HCT116 (cell line): ENCODE measurements at regions not wholly inside any gene's neighbourhood (a gene's known extent, or its start where the extent isn't known, plus 50 kb on each side); places are given as distances from the start of the nearest gene placed in this dataset.

ENCODE experiments used
- ATAC-seq: fragments of 200-7000 bp; cut with Tn5 transposase; 2 replicates; pipeline ENCODE4 v1.9.1; 2020; ENCODE audit warnings: mild to moderate bottlenecking, moderate library complexity
- BruUV-seq: library from RNA; stranded (reverse); fragments of 400-500 nt; replicated peaks from 2 replicates; lab custom pipeline; 2021; lab: Mats Ljungman, UMichigan
- CTCF ChIA-PET: fragments of 300-600 bp; sonication (Branson Sonifier 250); formaldehyde crosslinking; loops from one replicate; lab custom pipeline; 2021; ENCODE audit warnings: antibody characterized with exemption; lab: Charles Lee
- POLR2A ChIA-PET: fragments of 300-600, 350-600 bp; sonication (Branson Sonifier 250); formaldehyde crosslinking; loops from one replicate; lab custom pipeline; 2021; ENCODE audit warnings: antibody characterized with exemption; lab: Charles Lee
- RAD21 ChIA-PET, 2 experiments: fragments of 300-600 bp; sonication (Branson Sonifier 250); formaldehyde crosslinking; loops; one replicate each; lab custom pipeline; 2023; ENCODE audit warnings: low total read pairs in 2 of 2; ENCODE audit not compliant: uncharacterized antibody in 2 of 2, unreplicated experiment in 2 of 2, low non-redundant PET in 1 of 2; lab: Charles Lee
- DNase-seq: peaks from one replicate; pipeline ENCODE4 v3.0.0-alpha.2; 2010; ENCODE audit warnings: low read depth, low spot score
- H2AFZ ChIP-seq: fragments of 200-600 bp; shearing (Covaris generic), sonication (generic); 2 replicates; pipeline ENCODE4 v1.6.1; 2017; ENCODE audit warnings: low read depth, mixed run types, mixed read lengths, antibody characterized with exemption, low read length; ENCODE audit not compliant: poor library complexity, severe bottlenecking
- H3K27ac ChIP-seq: 2 replicates; pipeline ENCODE4 v1.5.1; 2012; ENCODE audit warnings: low read depth, low read length
- H3K27me3 ChIP-seq: fragments of 200-600 bp; sonication (generic); 2 replicates; pipeline ENCODE4 v1.6.1; 2016; ENCODE audit warnings: mixed run types, low read length, mixed read lengths; ENCODE audit not compliant: insufficient read depth
- H3K36me3 ChIP-seq, 2 experiments: fragments of 200-500 bp in 1 of 2; fragments of 200-600 bp in 1 of 2; sonication (Bioruptor generic) in 1 of 2; sonication (generic) in 1 of 2; 2 replicates each; pipeline versions ENCODE4 v1.5.1 to v1.6.1; 2014 to 2016; ENCODE audit warnings: low read length in 2 of 2, inconsistent platforms in 1 of 2, mixed read lengths in 1 of 2, mixed run types in 1 of 2; ENCODE audit not compliant: insufficient read depth in 2 of 2, control insufficient read depth in 1 of 2
- H3K4me1 ChIP-seq, 2 experiments: fragments of 200-600 bp in 1 of 2; sonication (generic) in 1 of 2; 2 replicates each; pipeline versions ENCODE4 v1.5.1 to v1.6.1; 2012 to 2017; ENCODE audit warnings: low read length in 2 of 2, inconsistent platforms in 1 of 2, mild to moderate bottlenecking in 1 of 2, mixed read lengths in 1 of 2, mixed run types in 1 of 2, moderate library complexity in 1 of 2; ENCODE audit not compliant: insufficient read depth in 2 of 2, control insufficient read depth in 1 of 2
- H3K4me2 ChIP-seq: fragments of 200-600 bp; sonication (generic); 2 replicates; pipeline ENCODE4 v1.6.1; 2017; ENCODE audit warnings: mixed run types, low read length, mixed read lengths
- H3K4me3 ChIP-seq, 2 experiments: fragments of 200-600 bp in 1 of 2; sonication (generic) in 1 of 2; replicated peaks in 1 of 2; 2 replicates each; pipeline ENCODE4 v1.5.1; 2011 to 2016; ENCODE audit warnings: low read length in 2 of 2, control low read depth in 1 of 2, low read depth in 1 of 2, mild to moderate bottlenecking in 1 of 2, mixed read lengths in 1 of 2, mixed run types in 1 of 2
- H3K79me2 ChIP-seq: fragments of 200-600 bp; sonication (generic); 2 replicates; pipeline ENCODE4 v1.6.1; 2017; ENCODE audit warnings: mild to moderate bottlenecking, mixed run types, low read length, moderate library complexity, mixed read lengths; ENCODE audit not compliant: insufficient read depth
- H3K9ac ChIP-seq: fragments of 200-600 bp; sonication (generic); 2 replicates; pipeline ENCODE4 v1.6.1; 2016; ENCODE audit warnings: low read length, mixed read lengths
- H3K9me2 ChIP-seq: fragments of 200-600 bp; sonication (generic), shearing (Covaris generic); 2 replicates; pipeline ENCODE4 v1.6.1; 2017; ENCODE audit warnings: mixed run types, mild to moderate bottlenecking, moderate library complexity; ENCODE audit not compliant: insufficient read depth
- H3K9me3 ChIP-seq, 2 experiments: fragments of 200-500 bp in 1 of 2; fragments of 200-600 bp in 1 of 2; sonication (Bioruptor generic) in 1 of 2; sonication (generic) in 1 of 2; 2 replicates each; pipeline ENCODE4 v1.6.1; 2014 to 2017; ENCODE audit warnings: low read length in 2 of 2, mixed read lengths in 2 of 2, inconsistent platforms in 1 of 2, low read depth in 1 of 2, mild to moderate bottlenecking in 1 of 2, mixed run types in 1 of 2, moderate library complexity in 1 of 2; ENCODE audit not compliant: control insufficient read depth in 1 of 2, insufficient read depth in 1 of 2
- H4K20me1 ChIP-seq: fragments of 200-600 bp; sonication (generic), shearing (Covaris generic); 2 replicates; pipeline ENCODE4 v1.6.1; 2017; ENCODE audit warnings: mixed run types, mild to moderate bottlenecking, moderate library complexity; ENCODE audit not compliant: insufficient read depth
- CBX3 ChIP-seq: IDR thresholded peaks from 2 replicates; pipeline ENCODE4 v1.6.1; 2012; ENCODE audit warnings: low read depth
- CEBPB ChIP-seq: IDR thresholded peaks from 2 replicates; pipeline ENCODE4 v1.6.1; 2012; ENCODE audit warnings: low read depth
- CTCF ChIP-seq, 3 experiments: fragments of 200-600 bp in 1 of 3; sonication (generic) in 1 of 3; IDR thresholded peaks in 2 of 3; conservative IDR thresholded peaks in 1 of 3; 2 replicates each; pipeline ENCODE4 v1.5.1; 2012 to 2017; ENCODE audit warnings: low read depth in 2 of 3, low read length in 2 of 3, antibody characterized with exemption in 1 of 3, borderline replicate concordance in 1 of 3, control low read depth in 1 of 3, mild to moderate bottlenecking in 1 of 3, mixed read lengths in 1 of 3, mixed run types in 1 of 3, moderate library complexity in 1 of 3; ENCODE audit not compliant: insufficient read depth in 1 of 3
- EGR1 ChIP-seq: IDR thresholded peaks from 2 replicates; pipeline ENCODE4 v1.6.1; 2012; ENCODE audit warnings: low read depth
- ELF1 ChIP-seq: IDR thresholded peaks from 2 replicates; pipeline ENCODE4 v1.6.1; 2012; ENCODE audit warnings: low read depth, borderline replicate concordance
- JUND ChIP-seq: IDR thresholded peaks from 2 replicates; pipeline ENCODE4 v1.6.1; 2012
- POLR2A ChIP-seq: IDR thresholded peaks from 2 replicates; pipeline ENCODE4 v1.7.0; 2011; ENCODE audit warnings: borderline replicate concordance; ENCODE audit not compliant: insufficient read depth, insufficient read length; ENCODE audit errors: extremely low read depth
- POLR2AphosphoS5 ChIP-seq: IDR thresholded peaks from 2 replicates; pipeline ENCODE4 v1.6.1; 2011; ENCODE audit warnings: mild to moderate bottlenecking, low read depth, low read length, moderate library complexity
- SIN3A ChIP-seq: IDR thresholded peaks from 2 replicates; pipeline ENCODE4 v1.6.1; 2012; ENCODE audit warnings: low read depth
- SRF ChIP-seq: IDR thresholded peaks from 2 replicates; pipeline ENCODE4 v1.6.1; 2012; ENCODE audit warnings: low read depth
- TCF7L2 ChIP-seq: IDR thresholded peaks from 2 replicates; pipeline ENCODE4 v1.7.0; 2011; ENCODE audit warnings: borderline replicate concordance, inconsistent platforms; ENCODE audit not compliant: insufficient read depth, insufficient read length; ENCODE audit errors: extremely low read depth
- intact Hi-C: fragments of 100-400 bp; cut with micrococcal nuclease; formaldehyde crosslinking; loops from 2 replicates; pipeline ENCODE4 v1.10.0; 2022
- TF ChIP-seq, protein P1 (sequence below): IDR thresholded peaks from 2 replicates; pipeline ENCODE4 v1.6.1; 2011; ENCODE audit warnings: mild to moderate bottlenecking, low read length, moderate library complexity; ENCODE audit not compliant: insufficient replicate concordance; ENCODE audit errors: extremely low read depth
- TF ChIP-seq, protein P2 (sequence below): IDR thresholded peaks from 2 replicates; pipeline ENCODE4 v1.6.1; 2012
- TF ChIP-seq, protein P3 (sequence below): IDR thresholded peaks from 2 replicates; pipeline ENCODE4 v1.6.1; 2012

DNA sequence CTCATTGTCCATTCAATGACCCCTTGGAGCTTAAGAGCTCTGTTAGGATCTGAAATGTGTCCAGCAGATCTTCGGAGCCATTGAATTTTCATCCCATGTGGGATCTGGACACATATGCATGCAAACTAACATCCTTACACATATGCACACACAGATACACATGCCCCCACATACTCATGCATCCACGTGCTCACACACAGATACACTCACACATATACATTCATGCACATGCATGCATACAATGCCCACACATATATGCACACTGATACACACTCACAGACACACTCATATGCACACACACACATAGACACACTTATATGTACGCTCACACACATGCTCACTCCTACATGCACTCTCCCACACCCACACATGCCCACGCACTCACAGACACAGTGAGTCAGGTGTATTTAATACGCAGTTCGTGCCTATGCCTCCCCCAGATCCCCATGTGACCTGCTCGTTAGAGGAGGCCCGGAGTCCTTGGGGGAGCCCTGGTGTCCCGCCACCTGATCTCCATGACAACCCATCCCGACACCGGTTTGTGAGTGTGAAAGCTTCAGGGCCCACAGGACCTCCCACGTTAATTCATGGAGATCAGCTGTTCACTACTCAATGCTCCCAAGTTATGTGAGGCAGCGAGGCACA is 121.9 kb upstream of the SULF2 start:
- DNase-seq (no peak), ATAC-seq (no peak)
- Histone ChIP-seq H3K36me3 (no peaks in the 10 kb centered on the region), H3K9me2 (no peaks in the 10 kb centered on the region), H2AFZ (no peak overlapping the region), H3K4me1 (peaks cover 0 to 10% of the 10 kb centered on the region in 2 experiments; a peak in 1 of 4 replicates), H3K4me2 (no peak overlapping the region), H3K9me3 (no peaks in the 10 kb centered on the region), H3K4me3 (no peak overlapping the region), H3K9ac (no peak overlapping the region), H3K27ac (no peak overlapping the region), H3K27me3 (no peaks in the 10 kb centered on the region)
- intact Hi-C loops: no loop called here
- no TSS peak for BruUV-seq
- ChIA-PET CTCF (no interaction called here), POLR2A (no interaction called here)
- TF ChIP-seq CTCF (IDR thresholded peaks at IDR 0.05 in 2 of 3, conservative IDR thresholded peaks at IDR 0.05 in 1 of 3; ENCODE audit: borderline replicate concordance in 1 of 3, insufficient read depth in 1 of 3, low read depth in 2 of 3, low read length in 2 of 3) (no peak), ELF1 (no peak)
- TF ChIP-seq, all 23 proteins: peak for 0
- Histone ChIP-seq H4K20me1 (no peaks in the 10 kb centered on the region), H3K79me2 (no peaks in the 10 kb centered on the region)
- RAD21 ChIA-PET: no interaction called here

DNA sequence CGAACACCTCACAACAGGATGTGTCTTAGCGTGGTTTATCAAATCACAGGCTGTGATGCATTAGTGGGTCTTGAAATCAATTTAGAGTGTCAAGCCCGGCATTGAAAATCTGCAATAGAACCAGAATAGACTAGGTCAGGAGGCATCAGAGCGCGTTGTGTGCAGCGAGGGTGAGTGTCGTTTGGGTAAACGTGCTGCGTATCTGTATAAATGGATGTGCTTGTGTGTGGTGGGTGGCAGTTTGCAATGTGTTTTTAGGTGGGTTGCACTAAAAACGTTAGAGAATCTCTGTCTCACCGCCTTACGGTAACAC is 121.0 kb upstream of the SULF2 start:
- no peaks in the 10 kb centered on the region for H3K36me3 ChIP-seq
- ATAC-seq (no peak), DNase-seq (no peak)
- H3K4me3 ChIP-seq: no peak overlapping the region
- no peak overlapping the region for H3K27ac ChIP-seq
- H3K4me2 ChIP-seq: no peak overlapping the region
- peaks cover 0 to 10% of the 10 kb centered on the region in 2 experiments; a peak in 1 of 4 replicates for H3K4me1 ChIP-seq
- no peak overlapping the region for H3K9ac ChIP-seq
- H3K27me3 ChIP-seq: no peaks in the 10 kb centered on the region
- ChIA-PET CTCF (no interaction called here), RAD21 (no interaction called here), POLR2A (no interaction called here)
- H3K9me2 ChIP-seq: no peaks in the 10 kb centered on the region
- no TSS peak for BruUV-seq
- no peak overlapping the region for H2AFZ ChIP-seq
- no peaks in the 10 kb centered on the region for H4K20me1 ChIP-seq
- intact Hi-C loops: no loop called here
- H3K79me2 ChIP-seq: no peaks in the 10 kb centered on the region
- H3K9me3 ChIP-seq: no peaks in the 10 kb centered on the region
- no peak for TF ChIP-seq JUND
- TF ChIP-seq POLR2AphosphoS5: no peak
- TF ChIP-seq, protein P1, sequence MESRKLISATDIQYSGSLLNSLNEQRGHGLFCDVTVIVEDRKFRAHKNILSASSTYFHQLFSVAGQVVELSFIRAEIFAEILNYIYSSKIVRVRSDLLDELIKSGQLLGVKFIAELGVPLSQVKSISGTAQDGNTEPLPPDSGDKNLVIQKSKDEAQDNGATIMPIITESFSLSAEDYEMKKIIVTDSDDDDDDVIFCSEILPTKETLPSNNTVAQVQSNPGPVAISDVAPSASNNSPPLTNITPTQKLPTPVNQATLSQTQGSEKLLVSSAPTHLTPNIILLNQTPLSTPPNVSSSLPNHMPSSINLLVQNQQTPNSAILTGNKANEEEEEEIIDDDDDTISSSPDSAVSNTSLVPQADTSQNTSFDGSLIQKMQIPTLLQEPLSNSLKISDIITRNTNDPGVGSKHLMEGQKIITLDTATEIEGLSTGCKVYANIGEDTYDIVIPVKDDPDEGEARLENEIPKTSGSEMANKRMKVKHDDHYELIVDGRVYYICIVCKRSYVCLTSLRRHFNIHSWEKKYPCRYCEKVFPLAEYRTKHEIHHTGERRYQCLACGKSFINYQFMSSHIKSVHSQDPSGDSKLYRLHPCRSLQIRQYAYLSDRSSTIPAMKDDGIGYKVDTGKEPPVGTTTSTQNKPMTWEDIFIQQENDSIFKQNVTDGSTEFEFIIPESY: no peak
- TF ChIP-seq SRF: no peak
- TF ChIP-seq, protein P2, sequence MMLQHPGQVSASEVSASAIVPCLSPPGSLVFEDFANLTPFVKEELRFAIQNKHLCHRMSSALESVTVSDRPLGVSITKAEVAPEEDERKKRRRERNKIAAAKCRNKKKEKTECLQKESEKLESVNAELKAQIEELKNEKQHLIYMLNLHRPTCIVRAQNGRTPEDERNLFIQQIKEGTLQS: no peak
- TF ChIP-seq, protein P3, sequence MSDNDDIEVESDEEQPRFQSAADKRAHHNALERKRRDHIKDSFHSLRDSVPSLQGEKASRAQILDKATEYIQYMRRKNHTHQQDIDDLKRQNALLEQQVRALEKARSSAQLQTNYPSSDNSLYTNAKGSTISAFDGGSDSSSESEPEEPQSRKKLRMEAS: no peak
- TF ChIP-seq TCF7L2: no peak
- TF ChIP-seq CEBPB: no peak
- TF ChIP-seq EGR1: no peak
- TF ChIP-seq SIN3A: no peak
- no peak for TF ChIP-seq POLR2A
- TF ChIP-seq CBX3: no peak
